Psoas muscle (tissue), 7 donors: ENCODE measurements at regions not wholly inside any gene's neighbourhood (a gene's known extent, or its start where the extent isn't known, plus 50 kb on each side); places are given as distances from the start of the nearest gene placed in this dataset.

Experiments used
- ATAC-seq, 4 donors: fragments of 200-7000 bp; cut with Tn5 transposase; one replicate each; pipeline ENCODE4 v1.9.1; 2020; ENCODE audit warnings: moderate library complexity in 3 of 4, mild to moderate bottlenecking in 2 of 4
- DNase-seq, 2 donors: peaks; one replicate each; pipeline ENCODE4 v3.0.0-alpha.2; 2020
- H3K27ac ChIP-seq: fragments of 200-600 bp; one replicate; pipeline ENCODE4 v1.8.0; 2022
- H3K27me3 ChIP-seq, 3 donors: fragments of 200-600 bp in 1 of 3; one replicate each; pipeline versions ENCODE4 v1.6.1 to v1.8.0; 2013 to 2022; ENCODE audit warnings: low read length in 2 of 3, mild to moderate bottlenecking in 2 of 3, moderate library complexity in 1 of 3; ENCODE audit not compliant: insufficient read depth in 3 of 3
- H3K36me3 ChIP-seq, 2 donors: fragments of 200-600 bp in 1 of 2; one replicate each; pipeline versions ENCODE4 v1.6.1 to v1.8.0; 2013 to 2022; ENCODE audit warnings: low read depth in 1 of 2, mild to moderate bottlenecking in 1 of 2, moderate library complexity in 1 of 2; ENCODE audit not compliant: insufficient read depth in 1 of 2
- H3K4me1 ChIP-seq: fragments of 200-600 bp; one replicate; pipeline ENCODE4 v1.8.0; 2022
- H3K4me3 ChIP-seq: fragments of 200-600 bp; one replicate; pipeline ENCODE4 v1.8.0; 2022; ENCODE audit warnings: mild to moderate bottlenecking
- H3K9me3 ChIP-seq: fragments of 200-600 bp; one replicate; pipeline ENCODE4 v1.8.0; 2022
- WGBS, 3 donors: extraction: QIAGEN DNeasy Blood & Tissue Kit; methylation state at CpG; one replicate each; pipeline versions ENCODE4 v1.1.6 to v1.1.7; 2013; 5-methylcytosine and 5-hydroxymethylcytosine counted together
- intact Hi-C, 2 donors: fragments of 100-400 bp; cut with DNase I; formaldehyde crosslinking; loops; one replicate each; pipeline versions ENCODE4 v1.11.0 to v1.14.2; 2022
- TF ChIP-seq, protein P1 (sequence below): fragments of 200-600 bp; IDR thresholded peaks from one replicate; pipeline ENCODE4 v1.8.0; 2022; ENCODE audit warnings: antibody characterized with exemption
- donor health status: healthy with polysubstance abuse.
- donor health status: DM: no; HTN: no; CAD: no; lungs with moderate emphysema.
- donor health status: Bipolar disorder and iron deficiency.
- donor health status: healthy.
- donor health status: DM: yes; HTN: yes; CAD: no.
- donor health status: DM: no; HTN: no; CAD: no.
- donor health status: DM: yes; HTN: yes; CAD: no.

- no peak overlapping the region for H3K4me3 ChIP-seq
- DNase-seq (no peak), ATAC-seq (no peak)
- H3K9me3 ChIP-seq = no peaks in the 10 kb centered on the region
- no peaks in the 10 kb centered on the region for H3K27me3 ChIP-seq
- intact Hi-C loops = no loop called here
- no peaks in the 10 kb centered on the region for H3K4me1 ChIP-seq
- no peaks in the 10 kb centered on the region for H3K36me3 ChIP-seq
- 76 to 94% (median 91%) methylated on average over 1 of the region's 1 CpG for WGBS, 3 donors
- no peak overlapping the region for H3K27ac ChIP-seq
- TF ChIP-seq, protein P1, sequence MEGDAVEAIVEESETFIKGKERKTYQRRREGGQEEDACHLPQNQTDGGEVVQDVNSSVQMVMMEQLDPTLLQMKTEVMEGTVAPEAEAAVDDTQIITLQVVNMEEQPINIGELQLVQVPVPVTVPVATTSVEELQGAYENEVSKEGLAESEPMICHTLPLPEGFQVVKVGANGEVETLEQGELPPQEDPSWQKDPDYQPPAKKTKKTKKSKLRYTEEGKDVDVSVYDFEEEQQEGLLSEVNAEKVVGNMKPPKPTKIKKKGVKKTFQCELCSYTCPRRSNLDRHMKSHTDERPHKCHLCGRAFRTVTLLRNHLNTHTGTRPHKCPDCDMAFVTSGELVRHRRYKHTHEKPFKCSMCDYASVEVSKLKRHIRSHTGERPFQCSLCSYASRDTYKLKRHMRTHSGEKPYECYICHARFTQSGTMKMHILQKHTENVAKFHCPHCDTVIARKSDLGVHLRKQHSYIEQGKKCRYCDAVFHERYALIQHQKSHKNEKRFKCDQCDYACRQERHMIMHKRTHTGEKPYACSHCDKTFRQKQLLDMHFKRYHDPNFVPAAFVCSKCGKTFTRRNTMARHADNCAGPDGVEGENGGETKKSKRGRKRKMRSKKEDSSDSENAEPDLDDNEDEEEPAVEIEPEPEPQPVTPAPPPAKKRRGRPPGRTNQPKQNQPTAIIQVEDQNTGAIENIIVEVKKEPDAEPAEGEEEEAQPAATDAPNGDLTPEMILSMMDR = no peak
Measured at GRCh38 chr12:105998561-105998960, 140.2 kb downstream of the NUAK1 start.

DNA sequence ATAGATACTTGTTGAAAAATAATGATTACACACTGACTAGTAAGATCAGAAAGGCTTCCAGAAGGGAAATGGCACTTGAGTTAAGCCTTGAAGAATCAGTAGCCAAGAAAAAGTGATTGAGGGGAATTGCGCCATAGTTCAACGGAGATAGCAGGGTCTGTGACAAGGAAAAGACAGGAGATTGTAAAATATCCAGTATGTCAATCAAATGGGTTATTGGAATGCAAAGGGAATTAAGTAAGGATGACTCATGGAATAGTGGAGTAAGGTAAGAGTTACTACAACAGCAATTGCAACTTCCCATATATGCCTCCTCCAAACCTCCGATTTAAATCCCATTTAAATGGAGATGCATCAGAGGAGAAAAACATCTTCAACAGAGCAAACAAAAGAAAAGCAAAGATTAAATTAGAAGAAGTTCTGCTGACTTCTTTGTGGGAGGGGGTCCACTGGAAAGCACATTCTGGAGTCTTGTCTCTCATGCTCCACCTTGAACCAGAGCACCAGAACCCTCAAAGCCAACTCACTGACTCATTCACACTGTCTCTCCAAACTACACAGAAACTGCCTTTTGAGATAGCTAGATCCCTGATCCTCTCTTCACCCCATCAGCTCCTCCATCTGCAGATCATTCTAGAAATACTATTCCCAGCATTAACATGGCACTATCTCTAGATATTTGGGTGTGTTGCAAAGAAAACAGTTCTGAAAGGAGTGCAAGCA, 138.2 kb downstream of the NUAK1 start:
- intact Hi-C loops = no loop called here
- TF ChIP-seq, protein P1 = no peak
- H3K9me3 ChIP-seq = no peaks in the 10 kb centered on the region
- no peak overlapping the region for H3K27ac ChIP-seq
- WGBS, 3 donors = 91 to 98% (median 94%) methylated on average over 3 of the region's 3 CpGs
- H3K4me1 ChIP-seq = no peaks in the 10 kb centered on the region
- no peaks in the 10 kb centered on the region for H3K36me3 ChIP-seq
- no peaks in the 10 kb centered on the region for H3K27me3 ChIP-seq
- DNase-seq (no peak), ATAC-seq (no peak)
- no peak overlapping the region for H3K4me3 ChIP-seq

DNA sequence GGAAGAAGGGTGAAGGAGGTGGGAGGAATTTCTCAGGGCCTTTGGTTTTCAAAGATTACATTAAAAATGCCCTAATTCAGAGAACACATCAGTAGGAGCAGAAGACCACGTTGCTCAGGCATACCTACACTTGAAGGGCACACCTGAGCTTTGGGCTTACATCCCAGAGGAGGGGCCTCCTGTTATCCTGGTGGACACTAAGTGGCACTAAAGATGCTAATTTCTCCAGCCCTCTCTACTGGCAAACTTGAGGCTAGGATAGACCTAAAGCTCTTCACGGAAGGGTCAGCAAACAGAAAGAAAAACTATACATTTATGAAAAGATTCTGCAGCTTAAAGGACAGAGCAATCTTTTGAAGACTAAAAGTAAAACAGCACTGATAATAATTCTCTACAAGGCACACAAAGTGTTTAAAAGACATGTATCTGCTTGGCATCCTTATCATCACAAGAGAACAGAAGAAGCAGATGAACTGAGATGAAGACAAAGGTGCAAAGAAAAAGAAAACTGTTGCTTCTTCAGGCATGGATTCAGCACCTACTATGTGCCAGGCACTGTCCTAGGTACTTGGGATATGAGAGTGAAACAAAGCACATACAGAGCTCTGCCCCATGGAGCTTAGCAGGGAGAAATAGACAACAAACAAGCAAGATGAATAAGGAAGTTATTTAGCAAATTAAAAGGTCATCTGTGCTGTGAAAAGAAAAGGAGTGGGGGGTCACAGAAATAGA, 137.5 kb downstream of the NUAK1 start:
- WGBS, 3 donors = 67 to 69% (median 69%) methylated on average over 2 of the region's 2 CpGs
- H3K27me3 ChIP-seq = no peaks in the 10 kb centered on the region
- H3K36me3 ChIP-seq = no peaks in the 10 kb centered on the region
- ATAC-seq (no peak), DNase-seq (no peak)
- TF ChIP-seq, protein P1 = no peak
- H3K9me3 ChIP-seq = no peaks in the 10 kb centered on the region
- H3K4me3 ChIP-seq = no peak overlapping the region
- no peak overlapping the region for H3K27ac ChIP-seq
- intact Hi-C loops = no loop called here
- no peaks in the 10 kb centered on the region for H3K4me1 ChIP-seq

- TF ChIP-seq, protein P1 = no peak
- ATAC-seq (no peak), DNase-seq (no peak)
- Histone ChIP-seq H3K4me1 (no peaks in the 10 kb centered on the region), H3K4me3 (no peak overlapping the region), H3K36me3 (no peaks in the 10 kb centered on the region), H3K27ac (no peak overlapping the region), H3K9me3 (no peaks in the 10 kb centered on the region), H3K27me3 (no peaks in the 10 kb centered on the region)
- 76 to 86% (median 84%) methylated on average over 3 of the region's 3 CpGs for WGBS, 3 donors
- intact Hi-C loops = no loop called here
Measured at GRCh38 chr12:106001837-106002218, 136.9 kb downstream of the NUAK1 start.
